GM19467 (cell line): ENCODE measurements at regions not wholly inside any gene's neighbourhood (a gene's known extent, or its start where the extent isn't known, plus 50 kb on each side); places are given as distances from the start of the nearest gene placed in this dataset.
"Not testable (repeated sequence)": the region's sequence is repeated elsewhere in the genome, so short reads cannot be mapped to it uniquely, and the experiment has no call there.

Experiments
- ATAC-seq: cut with Tn5 transposase; IDR thresholded peaks from one replicate; pipeline ENCODE4 v1.9.1; 2021; ENCODE audit warnings: mild to moderate bottlenecking, moderate library complexity; ENCODE audit not compliant: unreplicated experiment

DNA sequence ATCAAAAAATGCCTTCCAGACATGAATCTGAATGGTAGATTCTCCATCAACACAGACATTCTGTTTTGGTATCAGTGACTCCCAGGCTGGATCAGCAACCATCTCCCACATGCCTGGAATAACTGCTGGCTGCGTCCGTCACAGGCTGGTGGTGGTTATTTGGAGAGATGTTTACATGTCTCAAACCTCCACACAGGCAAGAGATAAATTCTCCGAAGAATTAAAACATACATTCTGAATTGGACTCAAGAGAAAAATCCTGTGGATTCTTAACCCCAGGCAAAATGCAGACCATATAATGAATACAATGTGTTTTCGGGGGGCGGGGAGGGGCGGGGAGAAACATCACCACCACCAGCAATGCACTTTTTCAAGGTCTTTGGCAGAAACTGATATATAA lies 108.2 kb downstream of the THBS2 start:
- ATAC-seq: no peak

- ATAC-seq: no peak
Observed at GRCh38 chr6:169144356-169144755, 109.3 kb downstream of the THBS2 start.

DNA sequence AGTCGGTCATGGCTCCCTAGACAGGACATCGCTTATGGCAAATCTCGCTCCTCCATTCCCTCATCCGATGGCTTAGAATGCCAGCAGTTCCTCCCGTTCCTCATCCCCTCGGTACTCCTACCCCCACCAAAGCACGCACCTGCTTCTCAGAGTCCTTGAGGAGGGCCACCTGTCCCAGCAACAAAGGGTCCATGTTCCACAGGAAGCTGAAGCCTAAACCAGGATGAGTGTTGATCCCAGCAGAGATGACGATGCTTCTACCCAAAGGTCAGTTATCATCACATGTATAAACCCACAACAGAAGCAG lies 111.2 kb downstream of the THBS2 start:
- ATAC-seq: no peak

DNA sequence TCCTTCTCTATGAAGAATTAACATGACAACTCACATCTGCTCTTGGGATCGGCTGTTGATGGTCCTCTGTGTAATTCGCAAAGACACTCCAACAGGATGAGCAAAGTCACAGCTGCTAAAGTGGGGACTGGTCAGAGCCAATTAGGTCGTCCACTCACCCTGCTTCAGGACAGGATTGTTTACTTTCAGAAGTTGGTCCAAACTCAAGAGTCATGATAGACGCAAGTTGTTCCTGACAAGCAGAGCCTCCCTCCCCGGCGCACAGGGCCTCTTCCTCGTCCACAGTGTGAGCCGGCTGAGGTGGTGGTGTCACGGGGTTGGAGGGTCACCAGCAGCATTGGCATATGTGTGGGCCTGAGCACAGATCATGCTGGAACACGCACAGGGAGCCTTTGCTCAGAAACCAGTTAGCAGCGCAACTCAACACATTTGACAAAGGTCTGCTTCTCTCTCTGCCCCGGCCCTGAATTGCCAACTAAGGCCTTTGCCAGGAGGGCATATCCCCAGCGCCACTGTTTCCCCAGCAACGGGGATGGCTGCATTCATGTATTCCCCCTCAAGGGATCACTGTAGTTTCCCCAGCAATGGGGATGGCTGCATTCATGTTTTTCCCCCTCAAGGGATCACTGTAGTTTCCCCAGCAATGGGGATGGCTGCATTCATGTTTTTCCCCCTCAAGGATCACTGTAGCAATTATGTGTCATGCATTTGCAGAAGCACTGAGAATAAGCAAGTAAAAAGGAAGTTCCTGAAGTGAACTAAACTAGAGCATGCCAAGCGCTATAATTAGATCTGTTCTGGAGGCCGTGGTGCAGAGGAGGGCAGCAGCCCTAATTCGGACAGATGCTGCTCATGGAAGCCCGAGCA lies 111.7 kb downstream of the THBS2 start:
- ATAC-seq: no peak

GRCh38 chr6:169140986-169141495 lies 112.6 kb downstream of the THBS2 start:
- ATAC-seq: no peak

GRCh38 chr6:169139179-169139971 lies 114.3 kb downstream of the THBS2 start:
- ATAC-seq: no peak

GRCh38 chr6:169132352-169132940 lies 121.2 kb downstream of the THBS2 start:
- ATAC-seq: no peak

DNA sequence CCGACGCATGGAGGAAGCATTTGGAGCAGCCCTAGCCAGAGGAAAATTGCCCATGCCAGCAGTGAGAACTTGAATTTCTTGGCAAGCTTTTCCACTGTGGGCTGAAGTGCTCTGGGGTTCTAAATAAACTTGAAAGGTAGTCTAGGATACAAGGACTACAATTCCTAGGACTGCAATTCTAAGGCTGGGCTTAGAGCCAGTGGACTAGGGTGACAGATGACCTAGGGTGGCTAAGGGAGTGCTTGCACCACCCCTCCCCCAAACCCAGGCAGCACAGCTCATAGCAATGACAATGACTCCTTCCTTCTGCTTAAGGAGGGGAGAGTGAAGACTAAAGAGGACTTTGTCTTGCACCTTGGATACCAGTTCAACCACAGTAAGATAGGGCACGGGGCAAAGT lies 122.3 kb downstream of the THBS2 start:
- ATAC-seq: no peak

GRCh38 chr6:169130113-169130512 lies 123.5 kb downstream of the THBS2 start:
- no peak for ATAC-seq

- no peak for ATAC-seq
Observed at GRCh38 chr6:169121013-169121412, 132.6 kb downstream of the THBS2 start.

DNA sequence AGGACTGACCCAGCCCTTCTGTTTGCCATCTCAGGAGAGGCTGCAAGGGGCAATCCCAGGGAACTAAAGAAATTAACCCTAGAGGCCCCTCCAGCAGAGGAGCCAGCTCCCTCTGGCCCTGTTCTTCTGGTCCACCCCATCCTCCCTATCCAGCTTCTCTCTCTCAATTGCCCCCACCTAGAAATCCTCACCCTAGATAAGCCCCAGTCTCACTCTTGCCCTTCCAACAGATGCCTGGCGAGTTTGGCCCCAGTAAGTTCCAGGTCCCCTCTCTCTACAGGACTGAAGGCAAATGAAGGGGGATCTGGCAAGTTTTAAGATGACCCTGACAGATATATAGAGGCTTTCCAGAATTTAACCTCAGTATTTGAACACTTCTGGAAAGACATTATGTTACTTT lies 134.0 kb downstream of the THBS2 start:
- no peak for ATAC-seq

GRCh38 chr6:169118346-169118830 lies 135.3 kb downstream of the THBS2 start:
- ATAC-seq: no peak

GRCh38 chr6:169117663-169118062 lies 136.0 kb downstream of the THBS2 start:
- no peak for ATAC-seq

GRCh38 chr6:169115632-169116031 lies 138.0 kb downstream of the THBS2 start:
- ATAC-seq: no peak

GRCh38 chr6:169114632-169115031 lies 139.0 kb downstream of the THBS2 start:
- ATAC-seq: not testable (repeated sequence)

DNA sequence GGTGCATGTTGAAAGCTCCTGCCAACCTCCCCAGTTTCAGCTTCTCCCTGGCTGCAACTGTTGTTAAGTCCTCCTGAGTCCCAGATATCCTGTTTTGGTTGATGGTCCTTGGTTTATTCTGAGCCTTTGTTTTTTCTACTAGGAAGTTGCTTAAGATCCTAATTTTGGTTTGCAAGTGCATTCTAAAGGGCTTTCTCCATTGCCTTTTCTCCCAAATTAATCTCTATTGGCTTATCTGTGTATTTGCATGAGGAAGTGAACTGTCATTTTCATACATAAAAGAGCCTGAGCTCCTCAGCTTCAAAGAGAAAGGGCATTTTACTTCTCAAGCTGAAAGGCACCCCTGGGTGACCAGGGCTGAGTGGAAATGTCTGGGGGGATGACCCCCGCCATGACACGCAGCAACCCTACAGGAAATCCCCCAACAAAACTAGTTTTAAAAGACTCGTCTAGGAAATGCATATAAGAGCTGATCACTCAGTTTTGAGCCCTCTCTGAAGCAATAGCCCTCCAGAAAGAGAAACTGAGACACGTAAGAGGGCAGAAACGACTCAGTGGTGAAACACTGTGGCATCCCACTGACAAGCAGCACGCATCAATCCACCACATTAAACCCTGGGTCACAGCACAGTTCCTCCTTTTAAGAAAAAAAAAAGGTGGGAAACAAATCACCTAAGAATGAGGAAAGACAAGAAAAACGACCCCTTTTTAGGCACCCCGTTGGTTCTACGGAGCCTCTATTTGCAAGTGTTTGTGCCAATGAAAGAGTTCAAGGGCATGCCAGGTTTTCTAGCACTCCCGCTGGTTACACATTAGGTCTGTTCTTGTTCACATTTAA lies 140.9 kb downstream of the THBS2 start:
- peak; percentile 65 for ATAC-seq

DNA sequence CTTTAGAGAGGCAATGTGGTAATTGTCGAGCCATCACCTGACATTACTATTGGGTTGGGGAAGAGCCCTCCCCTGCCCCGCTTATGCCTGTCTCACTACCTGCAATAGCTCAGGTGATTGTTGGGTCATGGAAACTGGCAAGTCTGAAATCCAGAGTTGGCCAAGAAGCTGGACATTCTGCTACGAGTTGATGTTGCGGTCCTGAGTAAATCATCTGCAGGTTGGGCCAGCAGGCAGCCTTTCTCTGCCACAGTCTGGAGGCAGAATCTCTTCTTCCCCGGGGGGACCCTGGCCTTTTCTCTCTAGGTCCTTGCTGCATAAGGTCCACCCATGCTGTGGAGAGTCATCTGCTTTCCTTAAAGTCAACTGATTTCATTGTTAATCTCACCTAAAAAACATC lies 142.4 kb downstream of the THBS2 start:
- ATAC-seq: no peak

DNA sequence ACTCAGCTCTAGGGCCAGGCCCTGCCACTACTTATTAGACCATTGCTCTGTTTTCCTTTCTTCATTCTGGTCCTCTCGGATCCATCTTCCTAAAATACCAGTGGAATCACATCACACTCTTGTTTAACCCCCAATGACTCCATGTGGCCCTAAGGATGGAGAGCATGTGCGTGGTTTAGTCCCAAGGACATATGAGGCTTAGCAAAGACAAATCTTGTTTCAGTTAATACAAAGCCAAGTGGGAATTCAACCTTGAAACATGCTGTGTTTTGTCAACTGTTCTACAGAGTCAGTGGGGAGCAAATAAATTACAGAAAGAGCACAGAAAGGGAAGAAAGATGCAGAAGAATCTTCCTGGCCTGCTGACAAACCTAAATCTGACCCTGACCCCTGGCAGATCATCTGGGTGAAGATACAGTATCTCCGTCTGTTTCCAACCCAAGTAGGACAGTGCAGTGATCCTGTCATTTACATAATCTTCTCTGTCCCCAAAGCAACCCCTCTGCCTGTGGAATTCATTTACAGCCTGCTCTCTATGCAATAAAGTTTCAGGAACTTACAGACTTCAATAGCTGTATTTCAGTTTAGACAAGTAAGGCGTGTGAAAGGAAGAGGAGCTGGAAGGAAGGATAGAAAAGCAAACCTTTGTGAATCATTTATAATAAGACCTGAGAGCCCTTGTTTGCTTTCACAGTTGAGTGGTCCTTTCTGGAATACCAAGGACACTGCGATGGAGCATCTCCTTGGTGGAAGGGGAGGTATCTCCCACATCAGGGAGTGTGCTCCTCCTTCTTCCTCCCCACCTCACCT lies 144.0 kb downstream of the THBS2 start:
- ATAC-seq: no peak

- no peak for ATAC-seq
Observed at GRCh38 chr6:169108753-169109152, 144.9 kb downstream of the THBS2 start.

- ATAC-seq: no peak
Observed at GRCh38 chr6:169106176-169106575, 147.5 kb downstream of the THBS2 start.
